ENCODE measurements at regions not wholly inside any gene's neighbourhood (a gene's known extent, or its start where the extent isn't known, plus 50 kb on each side); places are given as distances from the start of the nearest gene placed in this dataset.
"Not testable (repeated sequence)": the region's sequence is repeated elsewhere in the genome, so short reads cannot be mapped to it uniquely, and the experiment has no call there.

DNA sequence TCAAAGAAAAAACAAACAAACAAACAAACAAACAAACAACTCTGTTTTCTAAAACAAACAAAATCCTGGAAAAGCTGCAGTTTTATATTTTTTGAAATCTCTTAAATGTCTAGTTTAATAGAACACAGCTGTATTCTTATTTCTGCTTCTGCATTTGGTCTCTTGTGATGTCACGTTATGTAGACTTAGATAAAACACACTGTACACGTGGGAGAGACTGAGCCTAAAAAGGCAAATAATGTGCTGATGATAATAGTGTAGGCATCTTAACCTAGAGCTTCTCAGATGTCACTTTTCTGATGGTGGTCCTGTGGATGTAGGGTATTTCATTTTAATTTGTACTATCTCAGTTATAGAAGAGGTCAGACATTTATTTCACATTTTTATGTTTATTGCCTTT lies 261.7 kb downstream of the UTRN start:
- DNase-seq: no peak

DNA sequence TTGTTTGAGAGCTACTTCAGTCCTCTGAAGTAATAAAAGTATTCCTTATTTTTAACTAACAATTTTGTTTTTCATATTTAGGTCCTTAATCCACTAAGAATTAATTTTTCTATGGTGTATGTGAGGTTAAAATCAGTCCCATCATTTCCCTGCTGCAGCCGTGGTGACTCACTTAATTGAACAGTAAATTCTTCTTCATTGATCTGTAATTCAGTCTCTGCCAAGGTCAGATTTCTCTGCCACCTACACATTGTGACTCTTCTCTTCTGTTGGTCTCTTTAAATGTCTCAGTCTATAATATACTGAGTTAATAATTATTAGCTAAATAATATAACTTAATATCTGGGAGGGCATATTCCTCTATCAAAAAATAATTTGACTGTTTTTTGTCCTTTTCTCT lies 262.3 kb downstream of the UTRN start:
- DNase-seq: no peak

DNA sequence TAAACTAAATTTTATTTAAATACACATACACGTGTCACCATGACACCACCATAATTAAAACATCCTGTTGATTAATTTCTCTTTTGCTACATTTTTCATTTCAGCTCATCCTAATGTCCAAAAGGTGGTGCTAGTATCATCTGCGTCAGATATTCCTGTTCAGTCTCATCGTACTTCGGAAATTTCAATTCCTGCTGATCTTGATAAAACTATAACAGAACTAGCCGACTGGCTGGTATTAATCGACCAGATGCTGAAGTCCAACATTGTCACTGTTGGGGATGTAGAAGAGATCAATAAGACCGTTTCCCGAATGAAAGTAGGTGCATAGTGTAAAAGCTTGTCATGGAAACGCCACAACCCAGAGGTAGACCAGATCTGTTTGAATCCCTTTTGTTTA lies 263.4 kb downstream of the UTRN start:
- DNase-seq: no peak

DNA sequence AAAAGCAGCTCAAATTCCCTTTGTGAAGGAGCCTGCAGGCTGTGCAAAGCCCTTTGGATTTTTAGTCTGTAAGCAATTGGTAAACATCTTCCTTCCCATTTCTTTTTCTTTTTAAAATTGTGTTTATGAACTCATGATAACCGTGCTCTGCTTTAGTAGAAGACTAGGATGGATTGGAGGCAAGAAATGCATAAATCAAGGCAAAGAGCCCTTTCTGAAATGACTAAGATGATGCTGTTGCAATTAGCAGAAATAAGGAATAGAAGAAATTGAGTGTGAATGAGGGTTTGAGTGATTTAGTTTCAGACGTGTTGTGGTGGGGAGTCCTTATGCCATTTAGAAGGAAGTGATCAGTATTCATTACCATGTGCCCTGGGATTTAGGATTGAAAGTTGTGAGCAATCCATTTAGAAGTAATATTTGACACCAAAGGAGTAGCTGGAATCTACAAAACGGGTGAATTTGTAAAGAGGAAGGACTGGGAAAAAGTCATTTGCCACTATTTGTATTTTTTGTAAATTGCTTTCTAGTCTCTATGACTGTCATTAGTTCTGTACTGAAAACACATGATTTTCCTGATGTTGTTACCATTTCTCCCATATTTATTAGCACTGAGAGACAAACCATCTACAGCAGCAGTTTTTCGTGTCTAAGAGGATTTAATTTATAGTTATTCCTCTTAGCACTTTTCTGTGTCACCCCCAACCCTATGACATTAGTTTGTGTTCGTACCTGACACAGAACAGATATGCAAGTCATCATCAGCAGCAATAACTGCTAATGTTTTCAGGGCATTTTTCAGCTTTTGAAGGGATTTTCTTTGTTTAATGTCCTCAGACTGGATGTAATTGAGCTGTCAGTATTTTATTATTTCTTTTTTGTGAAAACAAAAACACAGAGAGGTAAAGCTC lies 265.0 kb downstream of the UTRN start:
- DNase-seq: no peak

DNA sequence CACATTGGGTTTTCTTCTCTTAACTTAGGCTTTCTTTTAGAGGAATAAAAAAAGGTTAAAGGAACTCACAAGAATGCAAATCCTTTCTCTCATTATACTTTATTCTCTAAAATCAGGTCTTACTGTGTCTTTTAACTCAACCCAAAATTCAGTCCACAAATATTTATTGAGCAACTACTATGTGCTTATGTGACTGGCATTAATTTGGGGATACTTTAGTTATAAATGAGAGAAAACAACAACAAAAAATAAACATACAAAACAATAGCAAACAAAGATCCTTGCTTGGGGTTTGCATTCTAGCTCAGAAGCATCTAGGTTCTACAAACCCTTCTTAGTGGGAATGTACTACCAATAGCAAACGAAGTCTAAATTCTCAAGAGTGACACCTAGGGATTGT lies 266.2 kb downstream of the UTRN start:
- DNase-seq: no peak

DNA sequence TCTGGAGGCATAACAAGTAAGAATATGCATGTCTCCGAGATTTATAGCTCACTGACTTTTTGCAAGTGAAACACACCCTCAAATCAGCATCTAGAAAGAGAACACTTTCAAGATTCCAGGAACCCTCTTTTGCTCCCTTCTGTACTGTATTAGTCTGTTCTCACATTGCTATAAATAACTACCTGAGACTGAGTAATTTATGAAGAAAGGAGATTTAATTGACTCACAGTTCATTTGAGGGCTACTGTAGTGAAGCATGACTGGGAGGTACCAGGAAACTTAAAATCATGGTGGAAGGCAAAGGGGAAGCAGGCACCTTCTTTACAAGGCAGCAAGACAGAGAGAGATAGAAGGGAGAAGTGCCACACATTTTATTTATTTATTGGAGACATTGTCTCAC lies 269.9 kb downstream of the UTRN start:
- DNase-seq: no peak

DNA sequence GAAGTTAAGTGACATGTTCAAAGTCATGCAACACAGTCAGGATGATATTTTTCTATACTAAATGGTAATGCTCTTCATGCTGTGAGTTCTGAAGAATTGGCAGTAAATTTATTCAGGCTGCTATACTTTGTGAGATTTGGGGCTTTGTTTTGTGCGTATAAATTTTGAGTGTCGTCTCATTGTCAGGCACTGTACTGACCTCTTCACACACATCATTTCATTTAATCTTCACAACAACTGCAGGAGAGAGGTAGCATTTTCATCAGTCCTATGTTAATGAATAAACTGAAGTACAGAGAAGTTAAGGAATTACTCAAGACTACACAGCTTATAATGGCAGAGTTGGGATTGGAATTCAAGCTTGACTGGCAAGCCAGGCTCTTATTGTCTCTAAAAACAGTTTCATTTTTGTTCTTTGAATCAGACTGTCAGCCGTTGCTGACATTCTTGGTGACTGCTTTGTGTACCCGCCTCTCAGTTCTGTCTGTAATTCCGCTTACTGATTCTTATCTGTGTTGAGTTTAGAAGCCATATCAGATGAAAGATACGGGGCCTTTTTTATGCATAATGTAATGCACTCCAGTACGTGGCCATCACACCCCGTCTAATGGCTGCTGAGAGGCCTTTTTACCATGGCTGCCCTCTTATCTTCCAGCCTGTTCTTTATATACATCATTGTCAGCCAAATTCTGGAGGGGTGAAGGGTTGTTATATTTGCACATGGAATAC lies 274.9 kb downstream of the UTRN start:
- no peak for DNase-seq

DNA sequence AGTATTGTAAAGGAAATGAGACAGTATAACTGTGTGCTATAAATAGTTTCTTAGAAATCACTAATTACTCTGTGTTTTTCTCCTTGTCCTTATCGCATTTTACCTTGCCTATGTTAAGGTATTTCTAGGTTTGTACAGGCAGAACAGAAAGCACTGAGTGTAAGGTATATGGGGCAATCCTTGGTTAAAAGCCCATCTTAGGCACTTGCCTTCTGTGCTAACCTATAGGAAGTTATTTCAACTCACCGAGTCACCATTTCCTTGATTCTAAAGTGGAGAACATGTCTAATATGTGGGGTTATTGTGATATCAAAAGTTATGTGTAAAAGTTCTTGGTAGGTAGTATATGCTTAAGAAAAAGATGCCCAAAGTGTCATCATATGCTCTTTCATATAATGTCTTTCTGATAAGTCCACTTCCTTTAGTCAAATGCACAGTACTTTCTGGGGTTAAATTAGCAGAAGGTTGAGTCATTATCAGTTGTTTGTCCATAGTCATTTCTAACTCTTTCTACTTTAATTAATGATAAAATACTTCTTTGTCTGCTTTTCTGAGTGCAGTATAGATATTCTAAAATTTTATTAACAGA lies 276.4 kb downstream of the UTRN start:
- no peak for DNase-seq

DNA sequence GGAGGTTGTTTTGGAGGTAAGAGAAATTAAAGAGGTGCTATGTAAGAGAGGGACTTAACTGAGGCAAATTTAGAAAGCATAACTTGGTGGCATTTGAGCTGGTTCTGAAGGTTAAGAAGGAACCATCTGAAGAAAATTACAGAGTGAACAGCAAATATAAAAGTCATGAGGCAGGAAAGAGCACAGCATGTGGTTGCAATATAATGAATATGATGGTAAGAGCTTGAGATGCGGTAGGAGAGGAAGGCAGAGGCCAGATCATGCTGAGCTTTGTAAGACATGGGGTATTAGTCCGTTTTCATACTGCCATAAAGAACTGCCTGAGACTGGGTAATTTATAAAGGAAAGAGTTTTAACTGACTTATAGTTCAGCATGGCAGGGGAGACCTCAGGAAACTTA lies 279.1 kb downstream of the UTRN start:
- DNase-seq: no peak

DNA sequence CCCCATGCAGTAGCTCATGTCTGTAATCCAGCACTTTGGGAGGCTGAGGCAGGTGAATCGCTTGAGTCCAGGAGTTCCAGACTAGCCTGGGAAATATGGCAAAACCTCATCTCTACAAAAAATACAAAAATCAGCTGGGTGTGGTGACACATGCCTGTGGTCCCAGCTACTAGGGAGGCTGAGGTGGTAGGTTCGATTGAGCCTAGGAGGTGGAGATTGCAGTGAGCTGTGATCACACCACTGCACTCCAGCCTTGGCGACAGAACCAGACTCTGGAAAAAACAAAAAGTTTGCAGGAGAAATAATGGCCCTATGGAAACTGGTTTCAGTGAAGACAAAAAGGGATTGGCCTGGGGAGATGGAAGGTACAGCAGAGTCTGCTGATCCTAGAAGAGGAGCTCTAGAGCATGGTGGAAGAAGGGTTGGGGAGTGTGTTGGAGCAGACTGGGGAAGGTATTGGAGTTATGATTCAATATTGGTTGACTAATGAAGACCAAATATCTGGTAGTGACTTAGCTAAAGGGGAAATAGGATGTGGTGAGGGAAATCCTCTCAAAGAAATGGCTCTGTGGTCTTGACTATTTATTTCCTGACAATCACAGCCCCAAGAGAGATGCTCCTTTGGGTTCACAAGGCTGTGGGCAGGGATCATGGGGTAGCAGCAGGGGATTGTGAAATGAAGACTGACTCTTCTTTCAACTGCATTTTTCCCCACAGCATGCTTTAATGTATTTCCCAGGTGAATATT lies 281.9 kb downstream of the UTRN start:
- no peak for DNase-seq

DNA sequence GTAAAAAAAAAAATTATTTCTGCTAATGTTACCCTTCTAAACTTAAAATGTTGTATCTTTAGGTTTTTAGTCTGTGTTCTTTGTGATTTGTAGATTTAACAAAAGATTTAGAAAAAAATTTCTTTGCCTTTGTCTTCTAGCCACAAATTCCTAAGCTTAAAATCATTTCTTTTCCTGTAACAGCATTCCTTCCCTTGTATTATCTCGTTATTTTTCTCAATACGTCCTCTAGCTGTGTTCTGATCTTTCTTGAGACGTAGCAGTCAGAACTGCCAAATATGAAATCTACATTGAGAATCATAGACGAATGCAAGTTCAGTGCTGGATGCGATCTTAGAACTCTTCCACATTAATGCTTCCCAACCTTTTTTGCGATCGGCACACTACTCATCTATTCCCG lies 283.1 kb downstream of the UTRN start:
- no peak for DNase-seq

DNA sequence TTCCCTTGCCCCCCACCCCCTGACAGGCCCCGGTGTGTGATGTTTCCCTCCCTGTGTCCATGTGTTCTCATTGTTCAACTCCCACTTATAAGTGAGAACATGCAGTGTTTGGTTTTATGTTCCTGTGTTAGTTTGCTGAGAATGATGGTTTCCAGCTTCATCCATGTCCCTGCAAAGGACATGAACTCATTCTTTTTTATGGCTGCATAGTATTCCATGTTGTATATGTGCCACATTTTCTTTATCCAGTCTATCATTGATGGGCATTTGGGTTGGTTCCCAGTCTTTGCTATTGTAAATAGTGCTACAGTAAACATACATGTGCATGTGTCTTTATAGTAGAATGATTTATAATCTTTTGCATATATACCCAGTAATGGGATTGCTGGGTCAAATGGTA lies 287.4 kb downstream of the UTRN start:
- not testable (repeated sequence) for DNase-seq

DNA sequence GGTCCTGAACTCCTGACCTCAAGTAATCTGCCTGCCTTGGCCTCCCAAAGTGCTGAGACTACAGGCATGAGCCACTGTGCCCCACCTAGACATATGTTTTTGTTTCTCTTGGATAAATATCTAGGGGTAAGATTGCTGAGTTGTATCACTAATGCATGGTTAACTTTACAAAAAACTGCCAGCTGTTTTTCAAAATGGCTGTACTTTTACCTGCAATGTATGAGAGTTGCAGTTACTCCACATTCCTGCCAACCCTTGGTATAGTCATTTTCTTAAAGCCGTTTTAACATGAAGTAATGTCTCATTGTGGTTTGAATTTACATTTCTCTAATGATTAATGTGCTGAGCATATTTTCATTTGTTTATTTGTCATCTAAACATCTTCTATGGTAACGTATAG lies 289.7 kb downstream of the UTRN start:
- DNase-seq: no peak

DNA sequence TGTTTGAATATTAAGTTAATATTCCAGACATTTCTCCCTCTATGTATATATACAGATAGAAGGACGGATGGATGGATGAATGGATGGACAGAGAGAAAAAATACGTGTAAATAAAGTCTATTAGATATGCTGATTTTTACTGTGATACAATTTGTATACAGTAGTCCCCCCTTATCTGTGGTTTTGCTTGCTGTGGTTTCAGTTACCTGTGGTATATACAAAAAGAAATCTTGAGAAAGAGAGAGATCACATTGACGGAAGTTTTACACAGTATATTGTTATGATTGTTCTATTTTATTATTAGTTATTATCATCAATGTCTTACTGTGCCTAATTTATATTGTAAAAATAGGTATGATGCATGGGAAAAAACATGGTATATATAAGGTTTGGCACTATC lies 290.2 kb downstream of the UTRN start:
- DNase-seq: no peak

DNA sequence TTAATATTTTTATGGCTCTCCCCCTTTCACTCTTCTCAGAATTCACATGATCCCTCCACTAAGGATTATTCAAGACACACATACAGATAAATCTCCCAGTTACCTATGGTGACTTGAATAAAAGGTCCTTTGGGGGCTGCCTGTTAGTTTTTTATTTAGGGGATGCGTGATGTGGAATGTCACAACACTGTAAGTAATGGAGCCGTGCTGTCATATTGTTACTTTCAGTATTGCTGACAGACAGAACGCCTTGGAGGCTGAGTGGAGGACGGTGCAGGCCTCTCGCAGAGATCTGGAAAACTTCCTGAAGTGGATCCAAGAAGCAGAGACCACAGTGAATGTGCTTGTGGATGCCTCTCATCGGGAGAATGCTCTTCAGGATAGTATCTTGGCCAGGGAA lies 291.7 kb downstream of the UTRN start:
- DNase-seq: no peak

DNA sequence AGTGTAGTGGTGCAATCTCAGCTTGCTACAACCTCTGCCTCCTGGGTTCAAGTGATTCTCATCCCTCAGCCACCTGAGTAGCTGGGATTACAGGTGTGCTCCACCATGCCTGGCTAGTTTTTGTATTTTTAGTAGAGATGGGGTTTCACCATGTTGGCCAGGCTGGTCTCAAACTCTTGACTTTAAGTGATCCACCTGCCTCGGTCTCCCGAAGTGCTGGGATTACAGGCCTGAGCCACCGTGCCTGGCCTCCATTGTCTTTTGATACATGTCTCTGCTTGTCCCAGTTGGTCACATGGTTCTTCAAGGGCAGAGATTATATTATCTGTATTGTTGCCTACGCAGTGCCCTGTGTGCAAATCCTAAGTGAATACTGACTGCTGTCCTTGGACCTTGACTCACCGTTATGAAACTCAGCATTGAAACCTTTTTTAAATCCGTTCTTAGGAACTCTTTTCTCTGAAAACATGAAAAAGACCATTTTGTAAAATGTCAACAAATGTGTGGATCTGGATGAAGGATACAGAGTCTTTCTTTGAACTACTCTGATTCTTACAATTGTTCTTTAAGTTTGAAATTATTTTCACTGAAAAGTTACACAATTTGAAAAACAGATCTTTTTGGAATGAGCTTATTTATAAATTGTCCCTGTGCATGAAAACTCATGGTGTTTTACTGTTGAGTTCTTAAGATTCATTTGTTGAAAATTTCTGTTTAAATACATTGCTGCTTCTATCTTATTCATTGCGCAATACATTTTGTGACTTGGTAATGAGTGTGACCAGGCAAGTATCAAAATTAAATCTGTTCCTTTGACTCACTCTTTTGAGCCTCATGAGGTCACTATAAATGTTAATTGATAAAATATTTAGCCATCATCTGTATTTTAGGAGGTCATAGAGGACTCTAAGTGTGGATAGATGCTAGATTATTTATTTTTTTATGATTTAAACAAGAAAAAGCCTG lies 293.5 kb downstream of the UTRN start:
- DNase-seq: no peak

DNA sequence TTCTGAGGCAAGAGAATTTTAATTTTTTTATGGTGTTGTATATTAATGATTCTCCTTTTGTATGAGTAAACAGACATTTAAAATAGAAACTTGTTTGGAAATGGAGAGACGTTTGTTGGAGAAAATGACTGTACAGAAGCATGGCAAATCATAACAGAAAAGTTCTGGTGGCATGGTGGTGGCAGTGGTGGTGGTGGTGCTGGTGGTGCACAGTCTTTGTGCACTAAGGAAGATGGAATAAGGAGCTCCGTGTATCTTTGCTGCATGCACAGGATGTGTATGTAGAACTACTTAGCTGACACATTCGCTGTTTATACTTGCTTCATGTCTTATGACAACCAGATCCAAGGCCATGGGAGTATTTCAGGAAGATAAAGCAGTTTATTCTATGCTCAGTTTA lies 294.9 kb downstream of the UTRN start:
- no peak for DNase-seq

DNA sequence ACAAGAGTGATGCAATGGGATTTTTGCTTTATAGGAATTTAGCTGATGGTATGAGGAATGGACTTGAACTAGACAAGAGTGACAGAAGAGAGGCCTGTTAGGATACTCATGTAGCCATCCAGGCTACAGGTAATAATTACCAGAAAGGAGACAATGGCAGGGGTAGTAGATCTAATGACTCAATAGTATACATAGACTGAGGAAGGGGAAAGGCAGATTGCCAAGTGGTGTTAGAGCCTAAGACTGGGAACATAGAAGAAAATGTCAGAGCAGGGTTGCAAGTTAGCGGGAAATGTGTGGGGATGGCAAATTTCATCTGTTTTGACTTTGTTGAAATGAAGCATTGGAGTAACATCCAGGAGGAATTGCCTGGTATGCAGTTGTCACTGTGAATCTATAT lies 295.6 kb downstream of the UTRN start:
- no peak for DNase-seq

DNA sequence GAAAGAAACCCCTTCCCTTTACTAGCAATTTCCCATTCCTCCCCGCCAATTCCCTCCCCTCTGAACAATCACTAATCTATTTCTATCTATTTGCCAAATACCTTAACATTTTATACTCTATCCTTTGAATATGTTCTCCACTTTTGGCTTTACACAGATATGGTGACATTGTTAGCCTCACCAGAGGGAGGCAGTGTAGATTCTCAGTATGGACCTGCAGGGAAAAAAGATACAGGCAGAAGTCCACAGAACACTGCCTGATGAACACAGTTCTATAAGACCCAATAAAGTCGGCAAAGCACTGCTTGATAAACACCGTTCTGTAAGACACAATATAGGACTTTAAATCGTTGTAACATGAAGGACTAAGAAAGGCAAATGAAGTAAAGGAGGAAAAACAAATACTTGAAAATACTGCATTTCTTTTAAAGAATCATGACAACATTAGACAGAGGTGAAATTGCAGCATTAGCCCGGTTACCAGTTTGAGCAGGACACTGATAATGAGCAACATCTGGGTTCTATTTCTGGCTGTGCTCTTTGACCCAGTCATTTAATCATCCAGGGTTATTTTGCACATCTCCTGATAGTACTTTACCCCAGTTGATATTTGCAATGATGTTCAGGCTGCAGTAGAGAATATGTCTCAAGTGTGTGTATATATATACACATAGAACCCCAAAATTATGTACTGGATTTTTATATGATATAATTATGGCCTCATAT lies 296.8 kb downstream of the UTRN start:
- no peak for DNase-seq

DNA sequence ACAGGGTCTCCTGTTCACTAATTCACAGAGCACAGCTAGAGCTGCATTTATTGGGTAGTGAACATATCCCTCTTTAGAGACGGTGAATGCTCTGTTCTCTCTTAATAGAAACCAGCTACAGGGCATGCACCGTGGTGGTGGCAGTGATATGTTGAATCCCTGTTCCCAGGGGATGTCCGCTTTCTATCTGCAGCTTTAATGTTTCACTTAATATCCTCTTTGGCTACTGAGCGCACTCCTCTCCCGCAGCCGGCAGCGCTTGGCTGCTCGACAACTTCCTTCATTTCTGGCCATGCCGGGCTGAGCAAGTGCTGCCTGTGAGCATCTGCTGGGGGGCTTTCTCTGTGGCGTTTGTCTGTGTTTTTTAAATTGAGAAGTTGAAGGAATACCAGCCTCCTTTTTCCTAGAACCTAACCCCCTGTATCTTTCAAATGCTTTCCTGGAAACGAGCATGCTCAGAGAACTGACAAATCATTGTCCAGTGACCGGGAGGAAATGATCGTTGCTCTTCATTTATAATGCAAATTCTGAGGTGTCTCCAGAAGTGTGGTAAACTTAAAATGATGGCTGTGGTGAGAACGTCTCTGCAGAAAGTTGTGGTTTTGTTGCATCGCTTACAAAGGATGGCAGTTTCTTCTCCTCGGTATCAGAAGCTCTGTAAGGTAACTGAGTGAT lies 297.9 kb downstream of the UTRN start:
- DNase-seq: no peak

DNA sequence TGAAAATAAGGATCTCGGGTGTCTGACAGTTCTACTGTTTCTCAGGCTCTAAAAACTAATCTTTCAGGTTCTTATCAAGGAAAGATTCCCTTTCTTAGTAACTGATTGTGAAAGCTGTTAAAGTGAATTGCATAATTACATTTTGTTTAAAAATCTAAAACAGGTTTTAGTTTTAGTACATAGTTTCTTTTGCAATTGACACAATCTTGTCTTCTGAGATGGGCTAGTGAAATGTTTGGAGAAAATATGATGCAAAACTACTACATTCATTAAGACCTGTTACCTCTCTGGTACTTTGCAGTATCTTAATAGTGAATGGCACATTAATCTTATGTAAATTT lies 298.4 kb downstream of the UTRN start:
- no peak for DNase-seq
